H9 (cell line): ENCODE measurements at regions not wholly inside any gene's neighbourhood (a gene's known extent, or its start where the extent isn't known, plus 50 kb on each side); places are given as distances from the start of the nearest gene placed in this dataset.
"Not testable (repeated sequence)": the region's sequence is repeated elsewhere in the genome, so short reads cannot be mapped to it uniquely, and the experiment has no call there.

Source experiments
- DNase-seq: peaks from one replicate; pipeline ENCODE4 v3.0.0-alpha.2; 2017
- H2AFZ ChIP-seq: one replicate; pipeline ENCODE4 v1.6.1; 2013; ENCODE audit warnings: mild to moderate bottlenecking, low read length, control low read depth, moderate library complexity
- H2AK5ac ChIP-seq: 2 replicates; pipeline ENCODE4 v1.6.1; 2013; ENCODE audit warnings: low read length, control low read depth, mixed read lengths; ENCODE audit not compliant: insufficient read length
- H2BK120ac ChIP-seq: one replicate; pipeline ENCODE4 v1.6.1; 2013; ENCODE audit warnings: low read depth, mild to moderate bottlenecking, low read length, control low read depth, inconsistent platforms; ENCODE audit not compliant: poor library complexity, severe bottlenecking
- H2BK12ac ChIP-seq: 2 replicates; pipeline ENCODE4 v1.6.1; 2013; ENCODE audit warnings: low read length, control low read depth, mixed read lengths, low read depth; ENCODE audit not compliant: insufficient read length
- H2BK15ac ChIP-seq: 2 replicates; pipeline ENCODE4 v1.6.1; 2013; ENCODE audit warnings: low read depth, low read length, control low read depth
- H2BK20ac ChIP-seq: one replicate; pipeline ENCODE4 v1.6.1; 2013; ENCODE audit warnings: low read depth, mild to moderate bottlenecking, low read length, control low read depth, inconsistent platforms; ENCODE audit not compliant: poor library complexity, severe bottlenecking
- H2BK5ac ChIP-seq: 2 replicates; pipeline ENCODE4 v1.6.1; 2013; ENCODE audit warnings: low read length, control low read depth, mixed read lengths; ENCODE audit not compliant: insufficient read length
- H3K14ac ChIP-seq: 2 replicates; pipeline ENCODE4 v1.6.1; 2013; ENCODE audit warnings: low read length, control low read depth; ENCODE audit not compliant: insufficient read depth
- H3K18ac ChIP-seq: 2 replicates; pipeline ENCODE4 v1.6.1; 2013; ENCODE audit warnings: low read depth, mild to moderate bottlenecking, mixed read lengths, low read length, control low read depth; ENCODE audit not compliant: insufficient read length
- H3K23ac ChIP-seq: 2 replicates; pipeline ENCODE4 v1.6.1; 2013; ENCODE audit warnings: low read length, control low read depth, mixed read lengths, low read depth; ENCODE audit not compliant: insufficient read length
- H3K23me2 ChIP-seq: 2 replicates; pipeline ENCODE4 v1.6.1; 2013; ENCODE audit warnings: low read depth, mild to moderate bottlenecking, mixed read lengths, low read length, control low read depth; ENCODE audit not compliant: insufficient read length, poor library complexity, severe bottlenecking
- H3K27ac ChIP-seq: 2 replicates; pipeline ENCODE4 v1.5.1; 2013; ENCODE audit warnings: low read length, control low read depth, mixed read lengths, low read depth; ENCODE audit not compliant: insufficient read length
- H3K27me3 ChIP-seq: 2 replicates; pipeline ENCODE4 v1.6.1; 2013; ENCODE audit warnings: low read length, control low read depth, inconsistent platforms; ENCODE audit not compliant: insufficient read depth
- H3K4ac ChIP-seq: 2 replicates; pipeline ENCODE4 v1.6.1; 2013; ENCODE audit warnings: low read depth, mild to moderate bottlenecking, control low read depth, inconsistent platforms, low read length, moderate library complexity
- H3K4me1 ChIP-seq: 2 replicates; pipeline ENCODE4 v1.6.1; 2013; ENCODE audit warnings: low read length, control low read depth, inconsistent platforms; ENCODE audit not compliant: insufficient read depth
- H3K4me2 ChIP-seq: 2 replicates; pipeline ENCODE4 v1.6.1; 2013; ENCODE audit warnings: low read length, control low read depth, mixed read lengths; ENCODE audit not compliant: insufficient read length, insufficient read depth
- H3K56ac ChIP-seq: 2 replicates; pipeline ENCODE4 v1.6.1; 2013; ENCODE audit warnings: low read depth, mild to moderate bottlenecking, mixed read lengths, low read length, control low read depth; ENCODE audit not compliant: insufficient read length
- H3K79me1 ChIP-seq: 2 replicates; pipeline ENCODE4 v1.6.1; 2013; ENCODE audit warnings: low read depth, mild to moderate bottlenecking, moderate library complexity, low read length, control low read depth, inconsistent platforms; ENCODE audit not compliant: insufficient read depth, poor library complexity, severe bottlenecking
- H3K79me2 ChIP-seq: 2 replicates; pipeline ENCODE4 v1.6.1; 2013; ENCODE audit warnings: low read length, control low read depth, inconsistent platforms; ENCODE audit not compliant: insufficient read depth
- H3K9ac ChIP-seq: 2 replicates; pipeline ENCODE4 v1.6.1; 2013; ENCODE audit warnings: low read length, control low read depth, mixed read lengths; ENCODE audit not compliant: insufficient read length; ENCODE audit errors: extremely low read depth
- H3K9me3 ChIP-seq: one replicate; pipeline ENCODE4 v1.6.1; 2013; ENCODE audit warnings: low read depth, low read length, inconsistent platforms; ENCODE audit not compliant: control insufficient read depth
- H3T11ph ChIP-seq: one replicate; pipeline ENCODE4 v1.6.1; 2013; ENCODE audit warnings: mild to moderate bottlenecking, low read length, control low read depth, inconsistent platforms
- H4K20me1 ChIP-seq: one replicate; pipeline ENCODE4 v1.6.1; 2013; ENCODE audit not compliant: control insufficient read depth, insufficient read length, insufficient read depth
- H4K5ac ChIP-seq: 2 replicates; pipeline ENCODE4 v1.6.1; 2013; ENCODE audit warnings: low read depth, mild to moderate bottlenecking, mixed read lengths, low read length, control low read depth; ENCODE audit not compliant: insufficient read length
- H4K8ac ChIP-seq: replicated peaks from 2 replicates; pipeline ENCODE4 v1.6.1; 2013; ENCODE audit warnings: low read length, control low read depth, mixed read lengths, low read depth; ENCODE audit not compliant: insufficient read length
- H4K91ac ChIP-seq: 2 replicates; pipeline ENCODE4 v1.6.1; 2013; ENCODE audit warnings: low read depth, mild to moderate bottlenecking, moderate library complexity, mixed read lengths, low read length, control low read depth; ENCODE audit not compliant: insufficient read length
- H3K27ac Mint-ChIP-seq, 3 experiments: 2 replicates in 2 of 3; 3 replicates in 1 of 3; pipeline ENCODE4 v1.8.0; 2020 to 2021; ENCODE audit warnings: mixed read lengths in 3 of 3, mild to moderate bottlenecking in 1 of 3, moderate library complexity in 1 of 3
- H3K27me3 Mint-ChIP-seq: 2 replicates; pipeline ENCODE4 v1.8.0; 2021; ENCODE audit warnings: low read depth, mild to moderate bottlenecking, moderate library complexity, mixed read lengths
- H3K36me3 Mint-ChIP-seq, 3 experiments: 2 replicates in 2 of 3; 3 replicates in 1 of 3; pipeline ENCODE4 v1.8.0; 2020 to 2021; ENCODE audit warnings: low read depth in 3 of 3, mixed read lengths in 3 of 3; ENCODE audit not compliant: insufficient read depth in 1 of 3
- H3K4me1 Mint-ChIP-seq, 2 experiments: 2 replicates each; pipeline ENCODE4 v1.8.0; 2020; ENCODE audit warnings: mixed read lengths in 2 of 2
- H3K4me3 Mint-ChIP-seq, 2 experiments: 2 replicates in 1 of 2; 3 replicates in 1 of 2; pipeline ENCODE4 v1.8.0; 2020 to 2021; ENCODE audit warnings: mild to moderate bottlenecking in 2 of 2, mixed read lengths in 2 of 2, moderate library complexity in 1 of 2
- H3K9me3 Mint-ChIP-seq, 2 experiments: 2 replicates in 1 of 2; 3 replicates in 1 of 2; pipeline ENCODE4 v1.8.0; 2020; ENCODE audit warnings: mild to moderate bottlenecking in 2 of 2, mixed read lengths in 2 of 2, moderate library complexity in 1 of 2
- WGBS: extraction: QIAGEN DNeasy Blood & Tissue Kit; methylation state at CpG from one replicate; pipeline ENCODE4 v1.1.7; 2013; ENCODE audit warnings: missing lambda C conversion rate, low lambda C conversion rate, mixed read lengths; ENCODE audit not compliant: insufficient read length; ENCODE audit errors: extremely low coverage; 5-methylcytosine and 5-hydroxymethylcytosine counted together

DNA sequence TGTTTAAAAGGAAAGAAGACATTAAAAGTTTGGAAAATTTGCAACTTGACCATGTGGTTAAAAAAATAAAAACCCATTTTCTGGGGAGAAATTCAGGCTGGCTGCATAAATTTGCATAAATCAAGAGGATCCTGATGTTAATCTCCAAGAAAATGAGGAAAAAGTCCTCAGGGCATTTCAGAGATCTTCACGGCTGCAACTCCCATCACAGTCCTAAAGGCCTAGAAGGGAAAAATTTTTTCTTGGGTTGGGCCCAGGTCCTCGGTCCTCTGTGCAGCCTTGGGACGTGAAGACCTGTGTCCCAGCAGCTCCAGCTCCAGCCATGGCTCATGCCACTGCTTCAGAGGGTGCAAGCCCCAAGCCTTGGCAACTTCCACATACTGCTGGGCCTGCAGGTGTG is 84.8 kb upstream of the C1QTNF3 start:
- not testable (repeated sequence) for H3K18ac ChIP-seq, H3K9me3 Mint-ChIP-seq, DNase-seq, H3K79me2 ChIP-seq, H2AK5ac ChIP-seq, H3K4me1 ChIP-seq, H3K56ac ChIP-seq, H4K91ac ChIP-seq, H3K4me2 ChIP-seq, H3T11ph ChIP-seq, H3K23ac ChIP-seq, H4K5ac ChIP-seq, H4K20me1 ChIP-seq, H2BK12ac ChIP-seq, H3K9ac ChIP-seq, H2BK20ac ChIP-seq, H3K27me3 ChIP-seq, H3K4ac ChIP-seq, H2BK120ac ChIP-seq, H3K79me1 ChIP-seq, H3K4me1 Mint-ChIP-seq, H2AFZ ChIP-seq, H3K23me2 ChIP-seq, H3K27me3 Mint-ChIP-seq, H3K4me3 Mint-ChIP-seq, H3K9me3 ChIP-seq, H4K8ac ChIP-seq, H2BK5ac ChIP-seq, H3K27ac ChIP-seq, H2BK15ac ChIP-seq, H3K14ac ChIP-seq, H3K27ac Mint-ChIP-seq
- peaks cover 0 to 15% (median 3%) of the 10 kb centered on the region in 3 experiments; a peak in 6 of 7 replicates for H3K36me3 Mint-ChIP-seq
- WGBS, result no CpG with 5 or more reads among the region's 3 CpGs

DNA sequence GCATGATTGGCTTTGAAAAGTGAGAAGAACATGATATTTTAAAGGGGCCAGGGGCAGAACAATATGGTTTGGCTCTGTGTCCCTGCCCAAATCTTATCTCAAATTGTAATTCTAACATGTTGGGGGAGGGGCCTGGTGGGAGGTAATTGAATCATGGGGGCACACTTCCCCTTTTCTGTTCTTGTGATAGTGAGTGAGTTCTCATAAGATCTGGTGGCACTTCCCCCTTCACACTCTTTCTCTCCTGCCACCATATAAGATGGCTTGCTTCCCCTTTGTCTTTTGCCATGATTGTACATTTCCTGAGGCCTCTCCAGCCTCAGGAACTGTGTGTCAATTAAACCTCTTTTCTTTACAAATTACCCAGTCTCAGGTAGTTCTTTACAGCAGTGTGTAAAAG is 85.9 kb upstream of the C1QTNF3 start:
- not testable (repeated sequence) for H3K23me2 ChIP-seq, H3K4ac ChIP-seq, H2AK5ac ChIP-seq, H3K4me1 ChIP-seq, H3K23ac ChIP-seq, H3K9me3 ChIP-seq, H2BK120ac ChIP-seq, H4K8ac ChIP-seq, H2BK12ac ChIP-seq, H3K4me3 Mint-ChIP-seq, H3K9me3 Mint-ChIP-seq, H4K20me1 ChIP-seq, H3K18ac ChIP-seq, H3K9ac ChIP-seq, H3K79me2 ChIP-seq, DNase-seq, H2BK15ac ChIP-seq, H4K91ac ChIP-seq, H2BK5ac ChIP-seq, H3K14ac ChIP-seq, H3T11ph ChIP-seq, H3K27me3 Mint-ChIP-seq, H2BK20ac ChIP-seq, H3K4me2 ChIP-seq, H3K27ac ChIP-seq, H3K79me1 ChIP-seq, H4K5ac ChIP-seq, H3K27me3 ChIP-seq, H3K27ac Mint-ChIP-seq, H2AFZ ChIP-seq, H3K56ac ChIP-seq, H3K4me1 Mint-ChIP-seq
- H3K36me3 Mint-ChIP-seq, result peaks cover 0 to 10% (median 3%) of the 10 kb centered on the region in 3 experiments; a peak in 5 of 7 replicates

DNA sequence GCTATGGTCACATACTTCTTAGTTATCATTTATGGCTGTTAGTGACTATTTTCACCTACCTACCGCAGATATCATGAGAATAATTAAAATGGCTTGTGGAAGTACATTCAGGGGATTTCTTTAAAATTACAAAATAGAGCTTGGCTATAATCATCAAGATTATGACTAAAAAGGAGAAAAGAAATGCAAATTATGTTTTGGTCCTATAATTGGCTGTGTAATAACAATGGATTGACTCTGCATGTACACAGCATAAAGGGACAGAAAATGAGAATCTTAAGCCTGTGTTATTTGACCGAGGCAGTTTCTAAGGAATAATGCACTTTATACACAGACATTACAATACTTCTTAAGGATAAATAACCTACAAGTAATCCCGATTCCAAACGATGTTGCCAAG is 112.0 kb upstream of the C1QTNF3 start:
- H3K9ac ChIP-seq, result not testable (repeated sequence)

More for the DNA sequence above, 112.0 kb upstream of the C1QTNF3 start:
- H2AFZ ChIP-seq, H3K4me1 ChIP-seq, H4K20me1 ChIP-seq, H3K18ac ChIP-seq, H4K8ac ChIP-seq, H3K27me3 Mint-ChIP-seq, H3K27ac Mint-ChIP-seq, H3K36me3 Mint-ChIP-seq, H3K27ac ChIP-seq, H3K4me1 Mint-ChIP-seq, H3K23me2 ChIP-seq, H3K79me2 ChIP-seq, H4K91ac ChIP-seq, H3K79me1 ChIP-seq, H3K23ac ChIP-seq, H3K56ac ChIP-seq, H3K14ac ChIP-seq, H2BK120ac ChIP-seq, H3K9me3 ChIP-seq, H4K5ac ChIP-seq, H2BK20ac ChIP-seq, H2BK5ac ChIP-seq, H2BK12ac ChIP-seq, H3K4me3 Mint-ChIP-seq, H3K4me2 ChIP-seq, H3K27me3 ChIP-seq, H3T11ph ChIP-seq, H2AK5ac ChIP-seq, H3K9me3 Mint-ChIP-seq, H3K4ac ChIP-seq, DNase-seq, H2BK15ac ChIP-seq: not testable (repeated sequence)
- no CpG with 5 or more reads among the region's 4 CpGs for WGBS
